ENCODE measurements at regions not wholly inside any gene's neighbourhood (a gene's known extent, or its start where the extent isn't known, plus 50 kb on each side); places are given as distances from the start of the nearest gene placed in this dataset.
"Not testable (repeated sequence)": the region's sequence is repeated elsewhere in the genome, so short reads cannot be mapped to it uniquely, and the experiment has no call there.

DNA sequence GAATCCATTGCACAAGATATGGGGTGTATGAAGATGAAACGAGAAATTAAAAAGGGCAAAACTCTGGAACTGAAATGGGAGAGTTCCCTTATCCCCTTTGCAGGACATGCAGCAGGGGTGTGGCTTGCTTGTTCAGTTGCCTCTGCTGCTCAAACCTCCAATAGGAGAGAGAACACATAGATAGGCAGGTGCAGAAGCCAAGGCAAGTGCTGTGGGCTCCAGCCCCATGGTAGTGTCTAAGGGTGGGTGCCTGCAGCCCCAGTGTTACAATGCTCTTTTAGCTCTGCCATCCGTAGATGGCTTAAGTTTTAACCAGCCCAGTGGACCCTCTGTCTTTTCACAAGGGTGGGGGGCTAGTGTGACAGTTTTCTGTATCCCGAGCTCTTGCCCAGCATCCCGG is 69.7 kb downstream of the CMAS start:
- no peak for DNase-seq

DNA sequence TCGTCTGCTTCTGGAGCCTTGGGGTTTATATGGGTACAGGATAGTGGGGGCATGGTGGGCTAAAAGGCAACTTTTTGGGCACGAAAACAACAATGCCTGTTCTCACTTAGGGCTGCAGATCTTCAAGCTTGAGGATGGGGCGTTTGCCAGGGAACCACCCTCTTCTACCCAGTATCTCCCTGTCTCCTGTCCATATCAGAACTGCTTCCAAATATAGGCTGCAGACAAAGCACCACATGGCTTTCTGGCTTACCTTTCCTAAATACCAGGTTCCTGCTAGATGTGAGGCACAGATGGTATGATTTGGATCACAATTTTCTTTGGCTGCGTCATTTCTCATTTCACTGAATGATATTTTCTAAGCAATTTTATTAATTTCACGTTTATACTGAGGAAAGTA is 70.4 kb downstream of the CMAS start:
- no peak for DNase-seq

DNA sequence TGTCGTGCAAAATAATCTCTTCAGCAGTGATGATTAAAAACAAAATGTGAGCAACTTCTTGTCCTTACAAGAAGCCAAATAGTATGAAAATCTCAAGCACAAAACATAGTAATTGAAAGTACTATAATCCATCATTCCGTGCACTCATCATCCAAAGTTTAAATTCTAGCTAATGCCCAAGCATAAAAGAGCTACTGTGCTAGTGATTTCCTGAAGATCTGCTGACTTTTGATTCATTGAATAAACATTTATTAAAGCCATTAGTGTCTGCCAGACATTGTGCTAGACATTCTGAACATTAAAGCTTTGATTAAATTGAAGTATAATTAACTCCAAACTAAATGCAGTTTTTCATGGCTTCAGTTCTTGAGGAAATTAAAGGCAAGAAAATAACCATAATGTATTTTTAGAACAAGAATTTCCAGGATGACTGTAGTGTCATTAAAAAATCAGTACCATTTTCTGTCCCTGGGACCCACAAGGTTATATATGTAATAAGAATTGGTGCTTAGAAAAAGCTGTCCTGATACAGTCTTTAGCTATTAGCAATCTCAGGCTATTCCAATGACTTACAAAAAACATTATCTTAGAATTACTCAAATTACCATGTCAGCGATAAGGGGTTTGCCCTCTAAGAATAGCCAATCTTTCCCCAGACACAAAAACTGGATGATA is 71.7 kb downstream of the CMAS start:
- DNase-seq, result no peak

- no peak for DNase-seq
Measured at GRCh38 chr12:22118238-22118790, 72.3 kb downstream of the CMAS start.

DNA sequence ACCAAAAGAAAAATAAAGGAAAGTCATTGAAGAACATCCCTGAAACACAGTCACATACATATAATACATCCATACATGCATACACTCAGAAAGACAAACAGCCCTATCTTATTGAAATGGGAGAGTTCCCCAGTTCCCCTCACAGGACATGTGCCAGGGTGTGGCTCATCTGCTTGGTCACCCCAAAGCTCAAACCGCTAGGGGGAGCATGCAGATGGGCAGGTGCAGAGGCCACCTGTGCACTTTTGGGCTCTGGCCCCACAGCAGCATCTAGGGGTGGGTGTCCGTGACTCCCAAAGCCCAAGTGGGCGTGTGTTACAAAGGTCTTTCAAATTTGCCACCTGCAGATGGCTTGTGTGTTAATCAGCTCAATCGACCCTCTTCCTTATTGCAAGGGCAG is 75.2 kb downstream of the CMAS start:
- peak; percentile 56 for DNase-seq

DNA sequence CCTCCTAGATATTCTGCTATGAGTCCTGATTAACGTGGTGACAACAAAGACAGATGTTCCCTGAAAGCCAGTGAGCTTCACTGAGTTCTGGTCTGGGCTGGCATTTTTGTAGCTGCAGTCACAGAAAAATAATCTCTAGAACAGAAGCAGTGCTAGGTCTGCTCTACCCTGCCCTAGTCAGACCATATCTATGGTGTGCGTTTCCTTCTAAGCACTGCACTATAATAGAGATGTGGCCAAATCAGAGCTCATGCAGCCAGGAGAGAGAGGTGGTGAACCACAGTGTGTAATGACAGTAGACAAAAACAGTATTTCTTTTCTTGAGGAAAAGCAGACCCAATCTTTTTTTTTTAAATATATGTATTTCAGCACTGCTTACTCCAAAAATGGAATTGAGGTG is 76.3 kb downstream of the CMAS start:
- no peak for DNase-seq

- no peak for DNase-seq
Measured at GRCh38 chr12:22124987-22125386, 79.0 kb downstream of the CMAS start.

- not testable (repeated sequence) for DNase-seq
Measured at GRCh38 chr12:22126101-22126500, 80.1 kb downstream of the CMAS start.

DNA sequence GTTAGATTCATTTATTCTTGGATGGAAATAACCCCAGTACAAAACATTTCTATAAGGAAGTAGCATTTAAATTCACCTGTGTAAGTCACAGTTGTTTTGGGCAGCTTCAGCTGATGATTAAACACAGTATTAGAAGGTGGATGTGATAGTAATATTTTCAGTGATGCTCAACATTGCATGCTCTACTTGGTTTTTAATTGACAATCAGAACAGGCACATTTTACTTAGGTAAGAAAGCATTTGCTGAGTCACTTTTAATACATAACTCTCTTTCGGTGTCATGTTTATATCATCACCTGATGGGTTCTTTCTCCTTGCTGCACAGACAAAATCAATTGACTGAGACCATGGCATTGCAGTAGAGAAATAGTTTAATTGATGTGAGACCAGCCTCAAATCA is 80.7 kb downstream of the CMAS start:
- no peak for DNase-seq

- DNase-seq, result no peak
Measured at GRCh38 chr12:22130671-22131070, 84.7 kb downstream of the CMAS start.

GRCh38 chr12:22136604-22137117 is 90.6 kb downstream of the CMAS start:
- not testable (repeated sequence) for DNase-seq

Data from activated CD8-positive, alpha-beta memory T cell treated with anti-CD3 and anti-CD28 coated beads, Interleukin-2, amount 50 U/mL, for 48 hours (primary cell).